H9 (cell line): ENCODE measurements at regions not wholly inside any gene's neighbourhood (a gene's known extent, or its start where the extent isn't known, plus 50 kb on each side); places are given as distances from the start of the nearest gene placed in this dataset.

ENCODE experiments used
- DNase-seq: peaks from one replicate; pipeline ENCODE4 v3.0.0-alpha.2; 2017
- H2AFZ ChIP-seq: one replicate; pipeline ENCODE4 v1.6.1; 2013; ENCODE audit warnings: mild to moderate bottlenecking, low read length, control low read depth, moderate library complexity
- H2AK5ac ChIP-seq: 2 replicates; pipeline ENCODE4 v1.6.1; 2013; ENCODE audit warnings: low read length, control low read depth, mixed read lengths; ENCODE audit not compliant: insufficient read length
- H2BK120ac ChIP-seq: one replicate; pipeline ENCODE4 v1.6.1; 2013; ENCODE audit warnings: low read depth, mild to moderate bottlenecking, low read length, control low read depth, inconsistent platforms; ENCODE audit not compliant: poor library complexity, severe bottlenecking
- H2BK12ac ChIP-seq: 2 replicates; pipeline ENCODE4 v1.6.1; 2013; ENCODE audit warnings: low read length, control low read depth, mixed read lengths, low read depth; ENCODE audit not compliant: insufficient read length
- H2BK15ac ChIP-seq: 2 replicates; pipeline ENCODE4 v1.6.1; 2013; ENCODE audit warnings: low read depth, low read length, control low read depth
- H2BK20ac ChIP-seq: one replicate; pipeline ENCODE4 v1.6.1; 2013; ENCODE audit warnings: low read depth, mild to moderate bottlenecking, low read length, control low read depth, inconsistent platforms; ENCODE audit not compliant: poor library complexity, severe bottlenecking
- H2BK5ac ChIP-seq: 2 replicates; pipeline ENCODE4 v1.6.1; 2013; ENCODE audit warnings: low read length, control low read depth, mixed read lengths; ENCODE audit not compliant: insufficient read length
- H3K14ac ChIP-seq: 2 replicates; pipeline ENCODE4 v1.6.1; 2013; ENCODE audit warnings: low read length, control low read depth; ENCODE audit not compliant: insufficient read depth
- H3K18ac ChIP-seq: 2 replicates; pipeline ENCODE4 v1.6.1; 2013; ENCODE audit warnings: low read depth, mild to moderate bottlenecking, mixed read lengths, low read length, control low read depth; ENCODE audit not compliant: insufficient read length
- H3K23ac ChIP-seq: 2 replicates; pipeline ENCODE4 v1.6.1; 2013; ENCODE audit warnings: low read length, control low read depth, mixed read lengths, low read depth; ENCODE audit not compliant: insufficient read length
- H3K23me2 ChIP-seq: 2 replicates; pipeline ENCODE4 v1.6.1; 2013; ENCODE audit warnings: low read depth, mild to moderate bottlenecking, mixed read lengths, low read length, control low read depth; ENCODE audit not compliant: insufficient read length, poor library complexity, severe bottlenecking
- H3K27ac ChIP-seq: 2 replicates; pipeline ENCODE4 v1.5.1; 2013; ENCODE audit warnings: low read length, control low read depth, mixed read lengths, low read depth; ENCODE audit not compliant: insufficient read length
- H3K27me3 ChIP-seq: 2 replicates; pipeline ENCODE4 v1.6.1; 2013; ENCODE audit warnings: low read length, control low read depth, inconsistent platforms; ENCODE audit not compliant: insufficient read depth
- H3K4ac ChIP-seq: 2 replicates; pipeline ENCODE4 v1.6.1; 2013; ENCODE audit warnings: low read depth, mild to moderate bottlenecking, control low read depth, inconsistent platforms, low read length, moderate library complexity
- H3K4me1 ChIP-seq: 2 replicates; pipeline ENCODE4 v1.6.1; 2013; ENCODE audit warnings: low read length, control low read depth, inconsistent platforms; ENCODE audit not compliant: insufficient read depth
- H3K4me2 ChIP-seq: 2 replicates; pipeline ENCODE4 v1.6.1; 2013; ENCODE audit warnings: low read length, control low read depth, mixed read lengths; ENCODE audit not compliant: insufficient read length, insufficient read depth
- H3K56ac ChIP-seq: 2 replicates; pipeline ENCODE4 v1.6.1; 2013; ENCODE audit warnings: low read depth, mild to moderate bottlenecking, mixed read lengths, low read length, control low read depth; ENCODE audit not compliant: insufficient read length
- H3K79me1 ChIP-seq: 2 replicates; pipeline ENCODE4 v1.6.1; 2013; ENCODE audit warnings: low read depth, mild to moderate bottlenecking, moderate library complexity, low read length, control low read depth, inconsistent platforms; ENCODE audit not compliant: insufficient read depth, poor library complexity, severe bottlenecking
- H3K79me2 ChIP-seq: 2 replicates; pipeline ENCODE4 v1.6.1; 2013; ENCODE audit warnings: low read length, control low read depth, inconsistent platforms; ENCODE audit not compliant: insufficient read depth
- H3K9ac ChIP-seq: 2 replicates; pipeline ENCODE4 v1.6.1; 2013; ENCODE audit warnings: low read length, control low read depth, mixed read lengths; ENCODE audit not compliant: insufficient read length; ENCODE audit errors: extremely low read depth
- H3K9me3 ChIP-seq: one replicate; pipeline ENCODE4 v1.6.1; 2013; ENCODE audit warnings: low read depth, low read length, inconsistent platforms; ENCODE audit not compliant: control insufficient read depth
- H3T11ph ChIP-seq: one replicate; pipeline ENCODE4 v1.6.1; 2013; ENCODE audit warnings: mild to moderate bottlenecking, low read length, control low read depth, inconsistent platforms
- H4K20me1 ChIP-seq: one replicate; pipeline ENCODE4 v1.6.1; 2013; ENCODE audit not compliant: control insufficient read depth, insufficient read length, insufficient read depth
- H4K5ac ChIP-seq: 2 replicates; pipeline ENCODE4 v1.6.1; 2013; ENCODE audit warnings: low read depth, mild to moderate bottlenecking, mixed read lengths, low read length, control low read depth; ENCODE audit not compliant: insufficient read length
- H4K8ac ChIP-seq: replicated peaks from 2 replicates; pipeline ENCODE4 v1.6.1; 2013; ENCODE audit warnings: low read length, control low read depth, mixed read lengths, low read depth; ENCODE audit not compliant: insufficient read length
- H4K91ac ChIP-seq: 2 replicates; pipeline ENCODE4 v1.6.1; 2013; ENCODE audit warnings: low read depth, mild to moderate bottlenecking, moderate library complexity, mixed read lengths, low read length, control low read depth; ENCODE audit not compliant: insufficient read length
- H3K27ac Mint-ChIP-seq, 3 experiments: 2 replicates in 2 of 3; 3 replicates in 1 of 3; pipeline ENCODE4 v1.8.0; 2020 to 2021; ENCODE audit warnings: mixed read lengths in 3 of 3, mild to moderate bottlenecking in 1 of 3, moderate library complexity in 1 of 3
- H3K27me3 Mint-ChIP-seq: 2 replicates; pipeline ENCODE4 v1.8.0; 2021; ENCODE audit warnings: low read depth, mild to moderate bottlenecking, moderate library complexity, mixed read lengths
- H3K36me3 Mint-ChIP-seq, 3 experiments: 2 replicates in 2 of 3; 3 replicates in 1 of 3; pipeline ENCODE4 v1.8.0; 2020 to 2021; ENCODE audit warnings: low read depth in 3 of 3, mixed read lengths in 3 of 3; ENCODE audit not compliant: insufficient read depth in 1 of 3
- H3K4me1 Mint-ChIP-seq, 2 experiments: 2 replicates each; pipeline ENCODE4 v1.8.0; 2020; ENCODE audit warnings: mixed read lengths in 2 of 2
- H3K4me3 Mint-ChIP-seq, 2 experiments: 2 replicates in 1 of 2; 3 replicates in 1 of 2; pipeline ENCODE4 v1.8.0; 2020 to 2021; ENCODE audit warnings: mild to moderate bottlenecking in 2 of 2, mixed read lengths in 2 of 2, moderate library complexity in 1 of 2
- H3K9me3 Mint-ChIP-seq, 2 experiments: 2 replicates in 1 of 2; 3 replicates in 1 of 2; pipeline ENCODE4 v1.8.0; 2020; ENCODE audit warnings: mild to moderate bottlenecking in 2 of 2, mixed read lengths in 2 of 2, moderate library complexity in 1 of 2
- WGBS: extraction: QIAGEN DNeasy Blood & Tissue Kit; methylation state at CpG from one replicate; pipeline ENCODE4 v1.1.7; 2013; ENCODE audit warnings: missing lambda C conversion rate, low lambda C conversion rate, mixed read lengths; ENCODE audit not compliant: insufficient read length; ENCODE audit errors: extremely low coverage; 5-methylcytosine and 5-hydroxymethylcytosine counted together
- TF ChIP-seq, protein P1 (sequence below): fragments of 200-600 bp; sonication (generic); conservative IDR thresholded peaks from 3 replicates; pipeline ENCODE4 v1.8.0; 2021; ENCODE audit warnings: antibody characterized with exemption, mild to moderate bottlenecking

GRCh38 chr1:184882957-184883815 is 91.1 kb downstream of the NIBAN1 start:
- no peaks in the 10 kb centered on the region for H4K20me1 ChIP-seq
- H2BK15ac ChIP-seq, result no peak overlapping the region
- no peak overlapping the region for H3K4me2 ChIP-seq
- Mint-ChIP-seq H3K4me3 (no peak overlapping the region), H3K27me3 (peaks cover 36% of the 10 kb centered on the region), H3K36me3 (peaks cover 0 to 8% (median 0%) of the 10 kb centered on the region in 3 experiments; a peak in 4 of 7 replicates), H3K9me3 (no peaks in the 10 kb centered on the region), H3K27ac (no peak overlapping the region), H3K4me1 (peaks cover 38% of the 10 kb centered on the region in 2 experiments)
- no peak for DNase-seq
- no CpG with 5 or more reads among the region's 10 CpGs for WGBS
- no peaks in the 10 kb centered on the region for H3K23me2 ChIP-seq
- H3K4ac ChIP-seq, result no peak overlapping the region
- no peak overlapping the region for H3K27ac ChIP-seq
- H3K79me1 ChIP-seq, result no peaks in the 10 kb centered on the region
- H2BK120ac ChIP-seq, result no peak overlapping the region
- TF ChIP-seq, protein P1, sequence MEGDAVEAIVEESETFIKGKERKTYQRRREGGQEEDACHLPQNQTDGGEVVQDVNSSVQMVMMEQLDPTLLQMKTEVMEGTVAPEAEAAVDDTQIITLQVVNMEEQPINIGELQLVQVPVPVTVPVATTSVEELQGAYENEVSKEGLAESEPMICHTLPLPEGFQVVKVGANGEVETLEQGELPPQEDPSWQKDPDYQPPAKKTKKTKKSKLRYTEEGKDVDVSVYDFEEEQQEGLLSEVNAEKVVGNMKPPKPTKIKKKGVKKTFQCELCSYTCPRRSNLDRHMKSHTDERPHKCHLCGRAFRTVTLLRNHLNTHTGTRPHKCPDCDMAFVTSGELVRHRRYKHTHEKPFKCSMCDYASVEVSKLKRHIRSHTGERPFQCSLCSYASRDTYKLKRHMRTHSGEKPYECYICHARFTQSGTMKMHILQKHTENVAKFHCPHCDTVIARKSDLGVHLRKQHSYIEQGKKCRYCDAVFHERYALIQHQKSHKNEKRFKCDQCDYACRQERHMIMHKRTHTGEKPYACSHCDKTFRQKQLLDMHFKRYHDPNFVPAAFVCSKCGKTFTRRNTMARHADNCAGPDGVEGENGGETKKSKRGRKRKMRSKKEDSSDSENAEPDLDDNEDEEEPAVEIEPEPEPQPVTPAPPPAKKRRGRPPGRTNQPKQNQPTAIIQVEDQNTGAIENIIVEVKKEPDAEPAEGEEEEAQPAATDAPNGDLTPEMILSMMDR, result no peak
- no peak overlapping the region for H2AK5ac ChIP-seq
- no peak overlapping the region for H3K18ac ChIP-seq
- H4K91ac ChIP-seq, result no peak overlapping the region
- H2BK12ac ChIP-seq, result no peak overlapping the region
- H3T11ph ChIP-seq, result no peak overlapping the region
- H3K79me2 ChIP-seq, result no peaks in the 10 kb centered on the region
- H3K4me1 ChIP-seq, result peaks cover 9% of the 10 kb centered on the region; the same call in 1 of the 2 replicates
- H2BK20ac ChIP-seq, result no peak overlapping the region
- H2AFZ ChIP-seq, result no peak overlapping the region
- no peak overlapping the region for H2BK5ac ChIP-seq
- peaks cover 5% of the 10 kb centered on the region; the same call in 1 of the 2 replicates for H3K27me3 ChIP-seq
- no peak overlapping the region for H3K56ac ChIP-seq
- H3K14ac ChIP-seq, result no peak overlapping the region
- no peak overlapping the region for H4K5ac ChIP-seq
- no peak overlapping the region for H4K8ac ChIP-seq
- no peak overlapping the region for H3K23ac ChIP-seq
- H3K9ac ChIP-seq, result no peak overlapping the region
- H3K9me3 ChIP-seq, result no peaks in the 10 kb centered on the region
